ENCODE measurements at regions not wholly inside any gene's neighbourhood (a gene's known extent, or its start where the extent isn't known, plus 50 kb on each side); places are given as distances from the start of the nearest gene placed in this dataset.

DNA sequence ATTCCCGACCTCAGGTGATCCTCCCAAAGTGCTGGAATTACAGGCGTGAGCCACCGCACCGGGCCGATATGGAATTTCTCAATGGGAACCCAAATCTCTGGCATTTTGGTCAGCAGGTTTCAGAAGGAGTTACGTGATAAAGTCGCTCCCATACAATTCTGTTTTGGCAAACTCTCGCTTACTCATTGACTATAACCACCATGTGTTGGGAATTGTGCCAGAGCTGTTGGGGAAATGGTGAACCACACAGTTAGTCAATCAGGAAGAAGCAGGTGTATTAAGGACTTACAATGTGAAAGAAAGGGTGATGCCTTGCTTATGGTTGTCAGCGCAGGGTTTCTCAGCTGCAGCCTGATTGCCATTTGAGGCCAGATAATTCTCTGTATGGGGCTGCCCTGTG is 410.5 kb downstream of the QKI start:
- no peaks in the 10 kb centered on the region for H3K4me1 Mint-ChIP-seq (ENCODE audit: unreplicated experiment)
- H3K9me3 Mint-ChIP-seq (ENCODE audit: unreplicated experiment): no peaks in the 10 kb centered on the region
- H3K4me3 Mint-ChIP-seq (ENCODE audit: unreplicated experiment): no peak overlapping the region
- H3K27ac Mint-ChIP-seq (ENCODE audit: unreplicated experiment): no peak overlapping the region
- H3K27me3 Mint-ChIP-seq (ENCODE audit: unreplicated experiment): peaks cover 6% of the 10 kb centered on the region
- TF ChIP-seq, protein P1, sequence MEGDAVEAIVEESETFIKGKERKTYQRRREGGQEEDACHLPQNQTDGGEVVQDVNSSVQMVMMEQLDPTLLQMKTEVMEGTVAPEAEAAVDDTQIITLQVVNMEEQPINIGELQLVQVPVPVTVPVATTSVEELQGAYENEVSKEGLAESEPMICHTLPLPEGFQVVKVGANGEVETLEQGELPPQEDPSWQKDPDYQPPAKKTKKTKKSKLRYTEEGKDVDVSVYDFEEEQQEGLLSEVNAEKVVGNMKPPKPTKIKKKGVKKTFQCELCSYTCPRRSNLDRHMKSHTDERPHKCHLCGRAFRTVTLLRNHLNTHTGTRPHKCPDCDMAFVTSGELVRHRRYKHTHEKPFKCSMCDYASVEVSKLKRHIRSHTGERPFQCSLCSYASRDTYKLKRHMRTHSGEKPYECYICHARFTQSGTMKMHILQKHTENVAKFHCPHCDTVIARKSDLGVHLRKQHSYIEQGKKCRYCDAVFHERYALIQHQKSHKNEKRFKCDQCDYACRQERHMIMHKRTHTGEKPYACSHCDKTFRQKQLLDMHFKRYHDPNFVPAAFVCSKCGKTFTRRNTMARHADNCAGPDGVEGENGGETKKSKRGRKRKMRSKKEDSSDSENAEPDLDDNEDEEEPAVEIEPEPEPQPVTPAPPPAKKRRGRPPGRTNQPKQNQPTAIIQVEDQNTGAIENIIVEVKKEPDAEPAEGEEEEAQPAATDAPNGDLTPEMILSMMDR (IDR thresholded peaks at IDR 0.05): no peak
- no peak for DNase-seq (ENCODE audit: extremely low spot score, unreplicated experiment)
- no peaks in the 10 kb centered on the region for H3K36me3 Mint-ChIP-seq (ENCODE audit: unreplicated experiment)

DNA sequence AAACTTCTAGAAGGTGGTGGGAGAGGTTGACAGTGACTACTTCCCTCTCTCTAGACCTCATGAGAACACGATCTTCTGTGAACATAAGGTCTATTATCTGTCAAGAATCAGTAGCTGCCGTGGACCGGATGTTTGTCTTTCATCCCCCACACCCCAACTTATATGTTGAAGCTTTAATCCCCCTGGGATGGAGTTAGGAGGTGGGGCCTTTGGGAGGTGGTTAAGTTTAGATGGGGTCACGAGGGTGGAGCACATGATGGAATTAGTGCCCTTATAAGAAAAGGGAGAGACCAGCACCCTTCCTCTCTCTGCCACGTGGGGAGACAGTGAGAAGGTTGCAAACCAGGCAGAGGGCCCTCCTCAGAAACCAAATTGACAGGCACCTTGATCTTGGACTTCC is 409.1 kb downstream of the QKI start:
- H3K36me3 Mint-ChIP-seq (ENCODE audit: unreplicated experiment): no peaks in the 10 kb centered on the region
- H3K4me1 Mint-ChIP-seq (ENCODE audit: unreplicated experiment): no peaks in the 10 kb centered on the region
- no peaks in the 10 kb centered on the region for H3K9me3 Mint-ChIP-seq (ENCODE audit: unreplicated experiment)
- no peak for DNase-seq (ENCODE audit: extremely low spot score, unreplicated experiment)
- TF ChIP-seq, protein P1 (IDR thresholded peaks at IDR 0.05): no peak
- no peak overlapping the region for H3K27ac Mint-ChIP-seq (ENCODE audit: unreplicated experiment)
- H3K27me3 Mint-ChIP-seq (ENCODE audit: unreplicated experiment): peaks cover 6% of the 10 kb centered on the region
- H3K4me3 Mint-ChIP-seq (ENCODE audit: unreplicated experiment): no peak overlapping the region

DNA sequence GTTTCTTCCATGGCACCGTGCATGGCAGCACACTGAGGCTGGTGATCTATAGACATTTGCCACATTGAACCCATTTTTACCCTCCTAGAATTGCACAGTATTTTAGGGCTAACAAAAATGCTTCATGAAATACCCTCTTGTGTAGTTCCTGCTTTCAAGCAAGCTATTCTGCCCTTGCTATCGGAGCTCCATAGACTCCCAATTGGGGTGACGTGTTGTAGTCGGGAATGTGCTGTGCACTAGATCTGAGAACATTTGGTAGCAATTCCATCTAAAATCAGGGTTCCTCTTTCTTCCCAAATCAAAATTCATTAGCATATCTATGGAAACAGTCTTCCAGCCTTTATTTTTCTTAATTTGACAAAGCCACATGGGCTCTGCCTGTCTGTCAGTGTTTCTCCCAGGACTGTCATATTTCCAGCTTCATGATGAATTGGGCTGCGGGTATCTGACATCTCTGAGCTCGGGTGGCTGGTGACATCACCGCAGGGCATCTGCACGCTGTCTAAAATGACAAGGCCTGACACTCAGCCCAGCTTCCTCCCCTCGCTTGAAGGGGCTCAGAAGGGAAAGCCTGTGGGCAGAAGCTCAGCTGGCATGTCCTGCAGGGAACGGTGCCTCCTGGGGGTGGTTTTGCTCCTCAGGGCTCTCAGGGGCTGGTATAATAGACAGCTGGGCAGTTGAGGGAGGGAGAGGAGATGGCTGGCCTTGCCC is 406.4 kb downstream of the QKI start:
- no peak for DNase-seq (ENCODE audit: extremely low spot score, unreplicated experiment)
- Mint-ChIP-seq H3K36me3 (ENCODE audit: unreplicated experiment) (no peaks in the 10 kb centered on the region), H3K27ac (ENCODE audit: unreplicated experiment) (no peak overlapping the region), H3K27me3 (ENCODE audit: unreplicated experiment) (no peaks in the 10 kb centered on the region), H3K4me1 (ENCODE audit: unreplicated experiment) (no peaks in the 10 kb centered on the region), H3K4me3 (ENCODE audit: unreplicated experiment) (no peak overlapping the region), H3K9me3 (ENCODE audit: unreplicated experiment) (no peaks in the 10 kb centered on the region)
- TF ChIP-seq, protein P1 (IDR thresholded peaks at IDR 0.05): no peak

DNA sequence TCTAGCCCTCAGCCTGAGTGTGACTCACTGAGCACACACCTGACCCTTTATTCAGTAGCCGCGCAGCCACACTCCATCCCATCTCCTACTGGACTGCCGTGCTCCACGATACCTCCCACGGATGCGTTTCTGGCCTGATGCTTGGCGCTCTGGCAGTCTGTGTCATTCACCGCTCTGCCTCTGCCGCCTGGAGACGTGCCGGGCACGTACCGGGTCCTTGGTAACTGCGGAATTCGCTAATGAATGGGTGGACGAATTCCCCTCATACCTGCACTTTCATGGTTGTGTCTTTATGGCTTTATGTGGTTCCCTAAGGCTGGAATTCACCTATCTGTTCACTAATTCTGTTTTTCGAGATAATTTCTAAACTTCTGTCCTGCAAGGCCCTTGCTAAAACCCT is 405.7 kb downstream of the QKI start:
- Mint-ChIP-seq H3K27ac (ENCODE audit: unreplicated experiment) (no peak overlapping the region), H3K4me3 (ENCODE audit: unreplicated experiment) (no peak overlapping the region), H3K9me3 (ENCODE audit: unreplicated experiment) (no peaks in the 10 kb centered on the region), H3K4me1 (ENCODE audit: unreplicated experiment) (no peaks in the 10 kb centered on the region), H3K36me3 (ENCODE audit: unreplicated experiment) (no peaks in the 10 kb centered on the region), H3K27me3 (ENCODE audit: unreplicated experiment) (no peaks in the 10 kb centered on the region)
- TF ChIP-seq, protein P1 (IDR thresholded peaks at IDR 0.05): no peak
- no peak for DNase-seq (ENCODE audit: extremely low spot score, unreplicated experiment)

DNA sequence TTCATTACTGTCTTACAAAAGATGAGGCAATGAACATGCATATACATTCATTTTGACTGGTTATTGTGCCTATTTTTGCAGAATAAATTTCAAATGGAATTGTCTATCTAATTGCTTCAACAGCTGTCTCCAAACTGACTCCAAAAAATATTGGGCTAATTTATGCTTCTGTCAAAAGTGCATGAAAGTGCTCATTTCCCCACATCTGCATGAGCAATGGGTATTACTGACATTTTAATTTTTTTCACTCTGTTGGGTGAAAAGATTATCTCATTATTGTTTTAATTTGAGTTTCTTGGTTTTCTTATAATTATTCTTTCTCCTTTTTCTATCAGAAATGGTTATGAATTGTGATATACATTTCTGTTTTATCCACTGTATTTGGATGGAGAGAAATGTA is 404.2 kb downstream of the QKI start:
- DNase-seq (ENCODE audit: extremely low spot score, unreplicated experiment): no peak
- no peaks in the 10 kb centered on the region for H3K36me3 Mint-ChIP-seq (ENCODE audit: unreplicated experiment)
- H3K4me3 Mint-ChIP-seq (ENCODE audit: unreplicated experiment): no peak overlapping the region
- no peak overlapping the region for H3K27ac Mint-ChIP-seq (ENCODE audit: unreplicated experiment)
- H3K27me3 Mint-ChIP-seq (ENCODE audit: unreplicated experiment): no peaks in the 10 kb centered on the region
- H3K4me1 Mint-ChIP-seq (ENCODE audit: unreplicated experiment): no peaks in the 10 kb centered on the region
- no peaks in the 10 kb centered on the region for H3K9me3 Mint-ChIP-seq (ENCODE audit: unreplicated experiment)
- TF ChIP-seq, protein P1 (IDR thresholded peaks at IDR 0.05): no peak
